Karpas-422 (cell line): ENCODE measurements at regions not wholly inside any gene's neighbourhood (a gene's known extent, or its start where the extent isn't known, plus 50 kb on each side); places are given as distances from the start of the nearest gene placed in this dataset.

Source experiments
- DNase-seq: peaks from one replicate; pipeline ENCODE4 v3.0.0-alpha.2; 2015
- H2AFZ ChIP-seq: fragments of 200-600 bp; sonication (generic); 2 replicates; pipeline ENCODE4 v1.6.1; 2014; ENCODE audit warnings: antibody characterized with exemption, low read length, mixed read lengths
- H3K27ac ChIP-seq: fragments of 200-600 bp; sonication (generic); 2 replicates; pipeline ENCODE4 v1.5.1; 2014; ENCODE audit warnings: mild to moderate bottlenecking, low read length, moderate library complexity
- H3K27me3 ChIP-seq: fragments of 200-600 bp; sonication (generic); 2 replicates; pipeline ENCODE4 v1.6.1; 2014; ENCODE audit warnings: low read length, mixed read lengths
- H3K36me3 ChIP-seq: fragments of 200-600 bp; sonication (generic); 2 replicates; pipeline ENCODE4 v1.6.1; 2014; ENCODE audit warnings: low read length, mixed read lengths; ENCODE audit not compliant: insufficient read depth
- H3K4me1 ChIP-seq: fragments of 200-600 bp; sonication (generic); 2 replicates; pipeline ENCODE4 v1.6.1; 2014; ENCODE audit warnings: mild to moderate bottlenecking, low read length, mixed read lengths
- H3K4me2 ChIP-seq: fragments of 200-600 bp; sonication (generic); 2 replicates; pipeline ENCODE4 v1.6.1; 2014; ENCODE audit warnings: low read length, low read depth, mild to moderate bottlenecking; ENCODE audit not compliant: poor library complexity, severe bottlenecking
- H3K4me3 ChIP-seq: fragments of 200-600 bp; sonication (generic); 2 replicates; pipeline ENCODE4 v1.5.1; 2014; ENCODE audit warnings: mild to moderate bottlenecking, antibody characterized with exemption, low read length, mixed read lengths
- H3K79me2 ChIP-seq: fragments of 200-600 bp; sonication (generic); 2 replicates; pipeline ENCODE4 v1.6.1; 2014; ENCODE audit warnings: mild to moderate bottlenecking, low read length, mixed read lengths
- H3K9ac ChIP-seq: fragments of 200-600 bp; sonication (generic); 2 replicates; pipeline ENCODE4 v1.6.0; 2014; ENCODE audit warnings: low read length
- H3K9me2 ChIP-seq: fragments of 200-600 bp; sonication (generic), shearing (Covaris generic); replicated peaks from 2 replicates; pipeline ENCODE4 v1.6.0; 2014; ENCODE audit warnings: mild to moderate bottlenecking, low read length, moderate library complexity; ENCODE audit not compliant: insufficient read depth
- H3K9me3 ChIP-seq: fragments of 300-700, 200-600 bp; sonication (generic); 2 replicates; pipeline ENCODE4 v1.6.1; 2014; ENCODE audit warnings: low read length, mixed read lengths
- H4K20me1 ChIP-seq: fragments of 200-600 bp; sonication (generic); 2 replicates; pipeline ENCODE4 v1.6.1; 2014; ENCODE audit warnings: mild to moderate bottlenecking, antibody characterized with exemption, low read length, low read depth; ENCODE audit not compliant: insufficient read depth

- Histone ChIP-seq H3K79me2 (no peaks in the 10 kb centered on the region), H3K36me3 (no peaks in the 10 kb centered on the region), H3K4me2 (no peak overlapping the region), H2AFZ (no peak overlapping the region), H3K27me3 (no peaks in the 10 kb centered on the region), H3K9me3 (peaks cover 9% of the 10 kb centered on the region), H3K9ac (no peak overlapping the region), H3K9me2 (no peaks in the 10 kb centered on the region), H4K20me1 (no peaks in the 10 kb centered on the region), H3K4me1 (no peaks in the 10 kb centered on the region), H3K4me3 (no peak overlapping the region), H3K27ac (no peak overlapping the region)
- peak; percentile 28 for DNase-seq
Measured at GRCh38 chr10:63986536-63986935, 465.3 kb downstream of the REEP3 start.

- no peak overlapping the region for H3K4me3 ChIP-seq
- no peak overlapping the region for H3K9ac ChIP-seq
- no peak overlapping the region for H2AFZ ChIP-seq
- no peaks in the 10 kb centered on the region for H3K36me3 ChIP-seq
- H3K9me2 ChIP-seq = no peaks in the 10 kb centered on the region
- DNase-seq = no peak
- no peak overlapping the region for H3K4me2 ChIP-seq
- no peaks in the 10 kb centered on the region for H3K27me3 ChIP-seq
- peaks cover 9% of the 10 kb centered on the region for H3K9me3 ChIP-seq
- no peaks in the 10 kb centered on the region for H3K79me2 ChIP-seq
- no peak overlapping the region for H3K27ac ChIP-seq
- H4K20me1 ChIP-seq = no peaks in the 10 kb centered on the region
- no peaks in the 10 kb centered on the region for H3K4me1 ChIP-seq
Measured at GRCh38 chr10:63987212-63987611, 466.0 kb downstream of the REEP3 start.

GRCh38 chr10:63994371-63994770 is 473.2 kb downstream of the REEP3 start:
- Histone ChIP-seq H3K27me3 (no peaks in the 10 kb centered on the region), H3K4me2 (no peak overlapping the region), H3K9ac (no peak overlapping the region), H4K20me1 (no peaks in the 10 kb centered on the region), H3K4me3 (no peak overlapping the region), H2AFZ (no peak overlapping the region), H3K79me2 (no peaks in the 10 kb centered on the region), H3K4me1 (no peaks in the 10 kb centered on the region), H3K36me3 (no peaks in the 10 kb centered on the region), H3K27ac (no peak overlapping the region), H3K9me3 (peaks cover 5% of the 10 kb centered on the region), H3K9me2 (no peaks in the 10 kb centered on the region)
- no peak for DNase-seq

- no peak overlapping the region for H3K4me2 ChIP-seq
- H3K79me2 ChIP-seq = no peaks in the 10 kb centered on the region
- H4K20me1 ChIP-seq = no peaks in the 10 kb centered on the region
- H2AFZ ChIP-seq = no peak overlapping the region
- no peak overlapping the region for H3K27ac ChIP-seq
- H3K9ac ChIP-seq = no peak overlapping the region
- no peaks in the 10 kb centered on the region; the same call in 1 of the 2 replicates for H3K9me2 ChIP-seq
- no peak overlapping the region for H3K4me3 ChIP-seq
- DNase-seq = no peak
- no peaks in the 10 kb centered on the region for H3K36me3 ChIP-seq
- H3K9me3 ChIP-seq = no peaks in the 10 kb centered on the region
- H3K4me1 ChIP-seq = no peaks in the 10 kb centered on the region
- no peaks in the 10 kb centered on the region for H3K27me3 ChIP-seq
Measured at GRCh38 chr10:64007157-64007556, 486.0 kb downstream of the REEP3 start.

- H3K9me3 ChIP-seq = no peaks in the 10 kb centered on the region
- no peak overlapping the region for H3K27ac ChIP-seq
- no peak for DNase-seq
- no peaks in the 10 kb centered on the region for H3K79me2 ChIP-seq
- H3K36me3 ChIP-seq = no peaks in the 10 kb centered on the region
- H3K4me1 ChIP-seq = no peaks in the 10 kb centered on the region
- H3K9ac ChIP-seq = no peak overlapping the region
- H4K20me1 ChIP-seq = no peaks in the 10 kb centered on the region
- H3K9me2 ChIP-seq = no peaks in the 10 kb centered on the region; the same call in 1 of the 2 replicates
- H3K4me3 ChIP-seq = no peak overlapping the region
- no peak overlapping the region for H3K4me2 ChIP-seq
- no peaks in the 10 kb centered on the region for H3K27me3 ChIP-seq
- H2AFZ ChIP-seq = no peak overlapping the region
Measured at GRCh38 chr10:64010711-64011110, 489.5 kb downstream of the REEP3 start.

- Histone ChIP-seq H3K36me3 (no peaks in the 10 kb centered on the region), H3K9me3 (no peaks in the 10 kb centered on the region), H3K4me1 (no peaks in the 10 kb centered on the region), H2AFZ (no peak overlapping the region), H4K20me1 (no peaks in the 10 kb centered on the region), H3K27ac (no peak overlapping the region), H3K79me2 (no peaks in the 10 kb centered on the region), H3K4me2 (no peak overlapping the region), H3K4me3 (no peak overlapping the region), H3K9me2 (no peaks in the 10 kb centered on the region; the same call in 1 of the 2 replicates), H3K27me3 (no peaks in the 10 kb centered on the region), H3K9ac (no peak overlapping the region)
- no peak for DNase-seq
Measured at GRCh38 chr10:64011912-64012714, 490.9 kb downstream of the REEP3 start.

- Histone ChIP-seq H3K4me2 (no peak overlapping the region), H4K20me1 (no peaks in the 10 kb centered on the region), H3K36me3 (no peaks in the 10 kb centered on the region), H3K9ac (no peak overlapping the region), H2AFZ (no peak overlapping the region), H3K4me1 (no peaks in the 10 kb centered on the region), H3K4me3 (no peak overlapping the region), H3K79me2 (no peaks in the 10 kb centered on the region), H3K9me2 (no peaks in the 10 kb centered on the region; the same call in 1 of the 2 replicates), H3K27ac (no peak overlapping the region), H3K27me3 (no peaks in the 10 kb centered on the region), H3K9me3 (no peaks in the 10 kb centered on the region)
- no peak for DNase-seq
Measured at GRCh38 chr10:64014281-64014680, 493.1 kb downstream of the REEP3 start.

GRCh38 chr10:64023926-64024470 is 502.8 kb downstream of the REEP3 start:
- no peaks in the 10 kb centered on the region for H3K79me2 ChIP-seq
- no peaks in the 10 kb centered on the region for H4K20me1 ChIP-seq
- no peak overlapping the region for H3K4me3 ChIP-seq
- H2AFZ ChIP-seq = no peak overlapping the region
- no peaks in the 10 kb centered on the region for H3K27me3 ChIP-seq
- H3K9me3 ChIP-seq = no peaks in the 10 kb centered on the region
- H3K9ac ChIP-seq = no peak overlapping the region
- no peaks in the 10 kb centered on the region for H3K9me2 ChIP-seq
- H3K36me3 ChIP-seq = no peaks in the 10 kb centered on the region
- H3K27ac ChIP-seq = no peak overlapping the region
- no peak for DNase-seq
- H3K4me1 ChIP-seq = no peaks in the 10 kb centered on the region
- no peak overlapping the region for H3K4me2 ChIP-seq
